Stimulated activated CD8-positive, alpha-beta memory T cell treated with anti-CD3 and anti-CD28 coated beads, Interleukin-12 subunit alpha, Interleukin-12 subunit beta, amount 100 ng/mL, for 4 hours (primary cell): ENCODE measurements at regions not wholly inside any gene's neighbourhood (a gene's known extent, or its start where the extent isn't known, plus 50 kb on each side); places are given as distances from the start of the nearest gene placed in this dataset.

Source experiments
- DNase-seq: peaks from one replicate; pipeline ENCODE4 v3.0.0-alpha.2; 2020; ENCODE audit warnings: low read depth

- DNase-seq, result no peak
Measured at GRCh38 chr2:196224756-196225155, 53.4 kb upstream of the STK17B start.

GRCh38 chr2:196225213-196225612, 53.8 kb upstream of the STK17B start:
- DNase-seq, result no peak

- DNase-seq, result no peak
Measured at GRCh38 chr2:196226058-196226706, 54.8 kb upstream of the STK17B start.

- DNase-seq, result no peak
Measured at GRCh38 chr2:196226707-196227065, 55.3 kb upstream of the STK17B start.

- no peak for DNase-seq
Measured at GRCh38 chr2:196229013-196229412, 57.6 kb upstream of the STK17B start.

GRCh38 chr2:196230061-196230854, 58.9 kb upstream of the STK17B start:
- DNase-seq, result no peak

- no peak for DNase-seq
Measured at GRCh38 chr2:196233021-196233804, 61.8 kb upstream of the STK17B start.

- no peak for DNase-seq
Measured at GRCh38 chr2:196233805-196234475, 62.6 kb upstream of the STK17B start.

GRCh38 chr2:196234672-196235071, 63.3 kb upstream of the STK17B start:
- DNase-seq, result no peak

GRCh38 chr2:196238836-196239380, 67.5 kb upstream of the STK17B start:
- no peak for DNase-seq

- peak; percentile 65 for DNase-seq
Measured at GRCh38 chr2:196239622-196240587, 68.5 kb upstream of the STK17B start.

GRCh38 chr2:196241175-196241574, 69.8 kb upstream of the STK17B start:
- DNase-seq, result no peak

GRCh38 chr2:196242131-196242620, 70.8 kb upstream of the STK17B start:
- no peak for DNase-seq

- no peak for DNase-seq
Measured at GRCh38 chr2:196244516-196244915, 73.1 kb upstream of the STK17B start.

- no peak for DNase-seq
Measured at GRCh38 chr2:196244966-196245365, 73.6 kb upstream of the STK17B start.

- no peak for DNase-seq
Measured at GRCh38 chr2:196245378-196246140, 74.2 kb upstream of the STK17B start.

GRCh38 chr2:196247114-196247975, 76.0 kb upstream of the STK17B start:
- no peak for DNase-seq

- no peak for DNase-seq
Measured at GRCh38 chr2:196247976-196248280, 76.5 kb upstream of the STK17B start.

GRCh38 chr2:196248467-196249094, 77.2 kb upstream of the STK17B start:
- no peak for DNase-seq
